ENCODE measurements at regions not wholly inside any gene's neighbourhood (a gene's known extent, or its start where the extent isn't known, plus 50 kb on each side); places are given as distances from the start of the nearest gene placed in this dataset.

GRCh38 chr5:5017827-5018577, 122.1 kb upstream of the ADAMTS16 start:
- H3K36me3 ChIP-seq: no peaks in the 10 kb centered on the region
- no peak overlapping the region for H3K27ac ChIP-seq
- no peaks in the 10 kb centered on the region for H3K4me1 ChIP-seq
- H3K4me3 ChIP-seq: no peak overlapping the region
- ATAC-seq: no peak
- TF ChIP-seq POLR2A (IDR thresholded peaks at IDR 0.05) (no peak), CTCF (IDR thresholded peaks at IDR 0.05) (no peak)
- peaks cover 19% of the 10 kb centered on the region for H3K27me3 ChIP-seq
- H3K9me3 ChIP-seq: no peaks in the 10 kb centered on the region
- 53 to 60% methylated on average over 6 to 8 of the region's 9 CpGs for WGBS, 2 donors (ENCODE audit: low coverage in 1 of 2)

GRCh38 chr5:5018578-5018970, 121.6 kb upstream of the ADAMTS16 start:
- no peak for TF ChIP-seq POLR2AphosphoS5 (IDR thresholded peaks at IDR 0.05)
- TF ChIP-seq POLR2A (IDR thresholded peaks at IDR 0.05): no peak
- TF ChIP-seq EP300 (IDR thresholded peaks at IDR 0.05): no peak
- TF ChIP-seq CTCF (IDR thresholded peaks at IDR 0.05): no peak
- Histone ChIP-seq H3K4me3 (no peak overlapping the region), H3K36me3 (no peaks in the 10 kb centered on the region), H3K9me3 (no peaks in the 10 kb centered on the region), H3K27ac (no peak overlapping the region), H3K27me3 (peaks cover 19% of the 10 kb centered on the region), H3K4me1 (no peaks in the 10 kb centered on the region)
- ATAC-seq: no peak
- 33 to 59% methylated on average over 1 to 3 of the region's 4 CpGs for WGBS, 2 donors (ENCODE audit: low coverage in 1 of 2)

GRCh38 chr5:5021436-5021835, 118.7 kb upstream of the ADAMTS16 start:
- Histone ChIP-seq H3K9me3 (no peaks in the 10 kb centered on the region), H3K27me3 (peaks cover 21% of the 10 kb centered on the region), H3K36me3 (no peaks in the 10 kb centered on the region), H3K4me1 (no peaks in the 10 kb centered on the region), H3K4me3 (no peak overlapping the region), H3K27ac (no peak overlapping the region)
- no peak for ATAC-seq
- TF ChIP-seq POLR2AphosphoS5 (IDR thresholded peaks at IDR 0.05) (no peak), EP300 (IDR thresholded peaks at IDR 0.05) (no peak), CTCF (IDR thresholded peaks at IDR 0.05) (no peak), POLR2A (IDR thresholded peaks at IDR 0.05) (no peak)
- 67 to 91% methylated on average over 3 of the region's 5 CpGs for WGBS, 2 donors (ENCODE audit: low coverage in 1 of 2)

GRCh38 chr5:5025098-5025773, 114.9 kb upstream of the ADAMTS16 start:
- no peaks in the 10 kb centered on the region for H3K9me3 ChIP-seq
- H3K27ac ChIP-seq: no peak overlapping the region
- no peaks in the 10 kb centered on the region for H3K36me3 ChIP-seq
- 80 to 82% methylated on average over 4 of the region's 14 CpGs for WGBS, 2 donors (ENCODE audit: low coverage in 1 of 2)
- TF ChIP-seq CTCF (IDR thresholded peaks at IDR 0.05): no peak
- TF ChIP-seq EP300 (IDR thresholded peaks at IDR 0.05): no peak
- TF ChIP-seq POLR2A (IDR thresholded peaks at IDR 0.05): no peak
- no peak for TF ChIP-seq POLR2AphosphoS5 (IDR thresholded peaks at IDR 0.05)
- no peak for ATAC-seq
- H3K4me1 ChIP-seq: no peaks in the 10 kb centered on the region
- peaks cover 12% of the 10 kb centered on the region for H3K27me3 ChIP-seq
- no peak overlapping the region for H3K4me3 ChIP-seq
